WERI-Rb-1 (cell line): ENCODE measurements at regions not wholly inside any gene's neighbourhood (a gene's known extent, or its start where the extent isn't known, plus 50 kb on each side); places are given as distances from the start of the nearest gene placed in this dataset.

Source experiments
- DNase-seq: peaks from one replicate; pipeline ENCODE4 v3.0.0-alpha.2; 2020
- H3K27ac ChIP-seq: fragments of 250-450 bp; sonication (Bioruptor Pico); 2 replicates; pipeline ENCODE4 v1.5.1; 2020; ENCODE audit warnings: mild to moderate bottlenecking, moderate library complexity
- H3K27me3 ChIP-seq: fragments of 250-450 bp; sonication (Bioruptor Pico); 2 replicates; pipeline ENCODE4 v1.5.1; 2021; ENCODE audit warnings: mild to moderate bottlenecking, low read depth, moderate library complexity; ENCODE audit not compliant: insufficient read depth, severe bottlenecking
- H3K36me3 ChIP-seq: fragments of 250-450 bp; sonication (Bioruptor Pico); 2 replicates; pipeline ENCODE4 v1.5.1; 2020; ENCODE audit warnings: mild to moderate bottlenecking, moderate library complexity
- H3K4me3 ChIP-seq: 2 replicates; pipeline ENCODE4 v1.5.1; 2011; ENCODE audit warnings: low read depth, mild to moderate bottlenecking, control low read depth, low read length
- H3K9me3 ChIP-seq: fragments of 250-450 bp; sonication (Bioruptor Pico); 2 replicates; pipeline ENCODE4 v1.5.1; 2021; ENCODE audit warnings: mild to moderate bottlenecking, moderate library complexity; ENCODE audit not compliant: severe bottlenecking
- TF ChIP-seq, protein P1 (sequence below): IDR thresholded peaks from 2 replicates; pipeline ENCODE4 v1.5.1; 2011; ENCODE audit warnings: low read depth, mild to moderate bottlenecking, control low read depth, inconsistent platforms, low read length

- H3K9me3 ChIP-seq = no peaks in the 10 kb centered on the region
- no peak overlapping the region for H3K4me3 ChIP-seq
- H3K36me3 ChIP-seq = no peaks in the 10 kb centered on the region
- H3K27me3 ChIP-seq = no peaks in the 10 kb centered on the region
- H3K27ac ChIP-seq = no peak overlapping the region
- DNase-seq = no peak
- TF ChIP-seq, protein P1, sequence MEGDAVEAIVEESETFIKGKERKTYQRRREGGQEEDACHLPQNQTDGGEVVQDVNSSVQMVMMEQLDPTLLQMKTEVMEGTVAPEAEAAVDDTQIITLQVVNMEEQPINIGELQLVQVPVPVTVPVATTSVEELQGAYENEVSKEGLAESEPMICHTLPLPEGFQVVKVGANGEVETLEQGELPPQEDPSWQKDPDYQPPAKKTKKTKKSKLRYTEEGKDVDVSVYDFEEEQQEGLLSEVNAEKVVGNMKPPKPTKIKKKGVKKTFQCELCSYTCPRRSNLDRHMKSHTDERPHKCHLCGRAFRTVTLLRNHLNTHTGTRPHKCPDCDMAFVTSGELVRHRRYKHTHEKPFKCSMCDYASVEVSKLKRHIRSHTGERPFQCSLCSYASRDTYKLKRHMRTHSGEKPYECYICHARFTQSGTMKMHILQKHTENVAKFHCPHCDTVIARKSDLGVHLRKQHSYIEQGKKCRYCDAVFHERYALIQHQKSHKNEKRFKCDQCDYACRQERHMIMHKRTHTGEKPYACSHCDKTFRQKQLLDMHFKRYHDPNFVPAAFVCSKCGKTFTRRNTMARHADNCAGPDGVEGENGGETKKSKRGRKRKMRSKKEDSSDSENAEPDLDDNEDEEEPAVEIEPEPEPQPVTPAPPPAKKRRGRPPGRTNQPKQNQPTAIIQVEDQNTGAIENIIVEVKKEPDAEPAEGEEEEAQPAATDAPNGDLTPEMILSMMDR = no peak
These were observed 414.4 kb upstream of the CDH7 start for GRCh38 chr18:65336411-65336810.

DNA sequence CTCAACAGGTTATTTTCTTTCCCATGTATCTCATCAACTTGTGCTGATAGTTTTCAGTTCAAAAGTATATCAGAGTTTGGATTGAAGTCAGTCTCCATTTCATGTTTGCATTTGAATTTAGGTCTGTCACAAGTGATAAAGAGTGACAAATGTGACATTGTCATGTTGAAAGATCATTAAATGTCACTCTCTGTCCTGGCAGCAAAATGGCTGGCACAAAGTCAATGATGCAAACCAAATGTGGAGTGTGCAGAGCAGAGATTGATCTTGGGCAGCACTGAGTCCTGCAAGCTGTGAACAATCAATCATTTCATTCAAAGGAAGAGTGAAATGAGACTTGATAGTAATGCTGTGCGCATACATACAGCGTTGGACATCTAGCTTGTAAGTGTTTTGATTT lies 421.8 kb upstream of the CDH7 start:
- TF ChIP-seq, protein P1 = no peak
- H3K9me3 ChIP-seq = no peaks in the 10 kb centered on the region
- H3K27me3 ChIP-seq = no peaks in the 10 kb centered on the region
- DNase-seq = no peak
- no peak overlapping the region for H3K4me3 ChIP-seq
- H3K27ac ChIP-seq = no peak overlapping the region
- H3K36me3 ChIP-seq = no peaks in the 10 kb centered on the region

- TF ChIP-seq, protein P1 = no peak
- H3K4me3 ChIP-seq = no peak overlapping the region
- no peaks in the 10 kb centered on the region for H3K36me3 ChIP-seq
- no peaks in the 10 kb centered on the region for H3K9me3 ChIP-seq
- no peaks in the 10 kb centered on the region for H3K27me3 ChIP-seq
- no peak overlapping the region for H3K27ac ChIP-seq
- DNase-seq = no peak
These were observed 424.0 kb upstream of the CDH7 start for GRCh38 chr18:65326805-65327204.

GRCh38 chr18:65322895-65323294 lies 427.9 kb upstream of the CDH7 start:
- H3K36me3 ChIP-seq = no peaks in the 10 kb centered on the region

GRCh38 chr18:65298422-65298821 lies 452.4 kb upstream of the CDH7 start:
- no peak overlapping the region for H3K27ac ChIP-seq
- H3K9me3 ChIP-seq = no peaks in the 10 kb centered on the region
- TF ChIP-seq, protein P1 = no peak
- no peak for DNase-seq
- no peaks in the 10 kb centered on the region for H3K36me3 ChIP-seq
- H3K4me3 ChIP-seq = no peak overlapping the region
- no peaks in the 10 kb centered on the region for H3K27me3 ChIP-seq

More at GRCh38 chr18:65322895-65323294, 427.9 kb upstream of the CDH7 start:
- Histone ChIP-seq H3K4me3 (no peak overlapping the region), H3K27me3 (no peaks in the 10 kb centered on the region), H3K27ac (no peak overlapping the region), H3K9me3 (no peaks in the 10 kb centered on the region)
- TF ChIP-seq, protein P1 = no peak
- DNase-seq = no peak

DNA sequence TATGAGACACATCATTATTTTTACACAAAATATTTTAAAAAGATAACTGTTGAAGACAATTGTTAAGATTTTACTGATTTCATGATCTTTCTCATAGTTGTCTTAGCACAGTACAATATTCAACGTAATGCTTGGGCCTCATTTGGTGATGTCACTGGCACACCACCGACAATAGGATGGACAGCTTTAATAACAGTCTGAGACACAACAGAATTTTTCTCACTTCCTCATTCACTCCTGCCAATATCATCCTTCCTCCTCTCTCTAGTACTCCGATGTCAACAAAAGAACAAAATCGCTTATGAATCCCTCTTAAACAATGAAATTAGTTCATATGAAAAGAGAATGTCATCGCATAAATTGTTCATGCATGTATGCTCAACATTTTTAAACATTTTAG lies 461.9 kb upstream of the CDH7 start:
- H3K9me3 ChIP-seq = no peaks in the 10 kb centered on the region
- H3K36me3 ChIP-seq = no peaks in the 10 kb centered on the region
- no peaks in the 10 kb centered on the region for H3K27me3 ChIP-seq
- no peak for DNase-seq
- no peak overlapping the region for H3K4me3 ChIP-seq
- H3K27ac ChIP-seq = no peak overlapping the region
- TF ChIP-seq, protein P1 = no peak
